ENCODE measurements at regions not wholly inside any gene's neighbourhood (a gene's known extent, or its start where the extent isn't known, plus 50 kb on each side); places are given as distances from the start of the nearest gene placed in this dataset.

GRCh38 chr13:47004027-47004426 is 107.2 kb upstream of the HTR2A start:
- DNase-seq (ENCODE audit: low spot score) (no peak), FAIRE-seq (no peak), ATAC-seq (no peak)
- Histone ChIP-seq H3K9ac (ENCODE audit: insufficient read depth, low read depth, low read length) (no peak overlapping the region), H3K4me3 (replicated peaks in 1 of 3; ENCODE audit: insufficient read depth in 1 of 3, low read depth in 2 of 3, low read length in 3 of 3) (no peak overlapping the region), H3K27me3 (ENCODE audit: control insufficient read depth in 1 of 2, insufficient read depth in 2 of 2, low read length in 2 of 2) (no peaks in the 10 kb centered on the region), H3K4me1 (ENCODE audit: insufficient read depth, low read length) (no peaks in the 10 kb centered on the region), H3K4me2 (ENCODE audit: low read depth, low read length) (no peak overlapping the region), H3K79me2 (ENCODE audit: insufficient read depth, low read length) (no peaks in the 10 kb centered on the region), H3K9me3 (ENCODE audit: low read length) (no peaks in the 10 kb centered on the region), H3K27ac (ENCODE audit: extremely low read length, insufficient read depth, low read length) (no peak overlapping the region), H2AFZ (ENCODE audit: low read length) (no peak overlapping the region), H3K36me3 (replicated peaks in 1 of 2; ENCODE audit: control insufficient read depth in 1 of 2, insufficient read depth in 2 of 2, low read length in 2 of 2) (no peaks in the 10 kb centered on the region), H4K20me1 (ENCODE audit: insufficient read depth, low read length) (no peaks in the 10 kb centered on the region)
- in situ Hi-C loops (cut with HindIII; ENCODE audit: extremely low pct_ligation_motif_present, low pct_unique_long_range_greater_than_20kb) (no loop called here), intact Hi-C loops (cut with micrococcal nuclease; ENCODE audit: unreplicated experiment) (no loop called here)
- no TSS peak for BruUV-seq (replicated peaks)
- TF ChIP-seq CBX2 (IDR thresholded peaks at IDR 0.05; ENCODE audit: low read depth, low read length) (no peak), CBX2 (CRISPR knock-in tag; IDR thresholded peaks at IDR 0.05; ENCODE audit: low read depth) (no peak), IKZF1 (IDR thresholded peaks at IDR 0.05) (no peak), TEAD3 (CRISPR knock-in tag; optimal IDR thresholded peaks at IDR 0.05; ENCODE audit: borderline replicate concordance) (no peak), FUBP1 (CRISPR knock-in tag; IDR thresholded peaks at IDR 0.05; ENCODE audit: borderline replicate concordance) (no peak), REL (CRISPR knock-in tag; conservative IDR thresholded peaks at IDR 0.05) (no peak), MED8 (CRISPR knock-in tag; IDR thresholded peaks at IDR 0.05; ENCODE audit: insufficient replicate concordance) (no peak), ZNF792 (CRISPR knock-in tag; IDR thresholded peaks at IDR 0.05) (no peak), ZNF44 (CRISPR knock-in tag; IDR thresholded peaks at IDR 0.05) (no peak), ZMYM3 (CRISPR knock-in tag; IDR thresholded peaks at IDR 0.05) (no peak), ASH2L (IDR thresholded peaks at IDR 0.05; ENCODE audit: insufficient read length, low read depth, low read length) (no peak), POLR2AphosphoS2 (IDR thresholded peaks at IDR 0.05; ENCODE audit: low read depth, low read length) (no peak), KLF15 (CRISPR knock-in tag; IDR thresholded peaks at IDR 0.05; ENCODE audit: borderline replicate concordance) (no peak), ZNF234 (CRISPR knock-in tag; conservative IDR thresholded peaks at IDR 0.05) (no peak)
- TF ChIP-seq, protein P1, sequence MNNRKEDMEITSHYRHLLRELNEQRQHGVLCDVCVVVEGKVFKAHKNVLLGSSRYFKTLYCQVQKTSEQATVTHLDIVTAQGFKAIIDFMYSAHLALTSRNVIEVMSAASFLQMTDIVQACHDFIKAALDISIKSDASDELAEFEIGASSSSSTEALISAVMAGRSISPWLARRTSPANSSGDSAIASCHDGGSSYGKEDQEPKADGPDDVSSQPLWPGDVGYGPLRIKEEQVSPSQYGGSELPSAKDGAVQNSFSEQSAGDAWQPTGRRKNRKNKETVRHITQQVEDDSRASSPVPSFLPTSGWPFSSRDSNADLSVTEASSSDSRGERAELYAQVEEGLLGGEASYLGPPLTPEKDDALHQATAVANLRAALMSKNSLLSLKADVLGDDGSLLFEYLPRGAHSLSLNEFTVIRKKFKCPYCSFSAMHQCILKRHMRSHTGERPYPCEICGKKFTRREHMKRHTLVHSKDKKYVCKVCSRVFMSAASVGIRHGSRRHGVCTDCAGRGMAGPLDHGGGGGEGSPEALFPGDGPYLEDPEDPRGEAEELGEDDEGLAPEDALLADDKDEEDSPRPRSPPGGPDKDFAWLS (CRISPR knock-in tag; IDR thresholded peaks at IDR 0.05; ENCODE audit: borderline replicate concordance): no peak
- CTCF ChIA-PET (ENCODE audit: low intra/inter-chr PET ratio, low total read pairs): no interaction called here
- POLR2A ChIA-PET: no interaction called here
- WGBS (ENCODE audit: low lambda C conversion rate): 7% methylated on average over 2 of the region's 2 CpGs

All from HepG2 (cell line).